ENCODE measurements at regions not wholly inside any gene's neighbourhood (a gene's known extent, or its start where the extent isn't known, plus 50 kb on each side); places are given as distances from the start of the nearest gene placed in this dataset.

DNA sequence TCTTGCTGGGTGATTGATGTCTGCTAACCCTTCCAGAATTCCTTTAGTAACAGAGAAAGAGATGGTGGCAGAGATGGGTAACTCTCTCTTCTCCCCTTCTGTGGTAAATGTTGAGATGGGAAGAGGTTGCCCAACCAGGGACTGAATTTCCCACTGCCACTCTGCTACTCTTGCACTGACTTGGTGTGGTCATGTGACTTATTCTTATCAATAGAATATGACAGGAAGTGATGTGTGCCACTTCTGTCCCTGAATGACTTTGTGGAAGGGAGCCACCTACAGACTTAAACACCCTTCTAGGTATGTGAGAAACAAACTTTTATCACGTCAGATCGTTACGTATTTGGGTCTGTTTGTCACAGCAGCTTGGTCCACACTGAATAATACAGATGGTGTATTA, 132.9 kb downstream of the ZNF621 start (continued):
- no peak for TF ChIP-seq PYGO2 (tag; IDR thresholded peaks at IDR 0.05)
- no peak for TF ChIP-seq TCFL5 (CRISPR knock-in tag; conservative IDR thresholded peaks at IDR 0.05)
- TF ChIP-seq GABPA (tag; conservative IDR thresholded peaks at IDR 0.05; ENCODE audit: low read depth), result peak; percentile 27; the same call in 1 of the 2 replicates
- no peak for TF ChIP-seq BCL6 (CRISPR knock-in tag; IDR thresholded peaks at IDR 0.05)
- TF ChIP-seq SIRT6 (IDR thresholded peaks at IDR 0.05; ENCODE audit: low read depth, low read length), result no peak
- TF ChIP-seq DACH1 (IDR thresholded peaks at IDR 0.05; ENCODE audit: partially characterized antibody), result no peak
- no peak for TF ChIP-seq SMARCC2 (IDR thresholded peaks at IDR 0.05; ENCODE audit: low read depth)
- TF ChIP-seq, protein P1, sequence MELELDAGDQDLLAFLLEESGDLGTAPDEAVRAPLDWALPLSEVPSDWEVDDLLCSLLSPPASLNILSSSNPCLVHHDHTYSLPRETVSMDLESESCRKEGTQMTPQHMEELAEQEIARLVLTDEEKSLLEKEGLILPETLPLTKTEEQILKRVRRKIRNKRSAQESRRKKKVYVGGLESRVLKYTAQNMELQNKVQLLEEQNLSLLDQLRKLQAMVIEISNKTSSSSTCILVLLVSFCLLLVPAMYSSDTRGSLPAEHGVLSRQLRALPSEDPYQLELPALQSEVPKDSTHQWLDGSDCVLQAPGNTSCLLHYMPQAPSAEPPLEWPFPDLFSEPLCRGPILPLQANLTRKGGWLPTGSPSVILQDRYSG (tag; conservative IDR thresholded peaks at IDR 0.05; ENCODE audit: low read depth), result no peak
- TF ChIP-seq ZNF224 (CRISPR knock-in tag; IDR thresholded peaks at IDR 0.05), result no peak
- TF ChIP-seq PHF8 (IDR thresholded peaks at IDR 0.05; ENCODE audit: borderline replicate concordance, low read length), result no peak
- TF ChIP-seq, protein P2, sequence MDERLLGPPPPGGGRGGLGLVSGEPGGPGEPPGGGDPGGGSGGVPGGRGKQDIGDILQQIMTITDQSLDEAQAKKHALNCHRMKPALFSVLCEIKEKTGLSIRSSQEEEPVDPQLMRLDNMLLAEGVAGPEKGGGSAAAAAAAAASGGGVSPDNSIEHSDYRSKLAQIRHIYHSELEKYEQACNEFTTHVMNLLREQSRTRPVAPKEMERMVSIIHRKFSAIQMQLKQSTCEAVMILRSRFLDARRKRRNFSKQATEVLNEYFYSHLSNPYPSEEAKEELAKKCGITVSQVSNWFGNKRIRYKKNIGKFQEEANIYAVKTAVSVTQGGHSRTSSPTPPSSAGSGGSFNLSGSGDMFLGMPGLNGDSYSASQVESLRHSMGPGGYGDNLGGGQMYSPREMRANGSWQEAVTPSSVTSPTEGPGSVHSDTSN (CRISPR knock-in tag; IDR thresholded peaks at IDR 0.05; ENCODE audit: low read depth), result no peak
- TF ChIP-seq, protein P2 (tag; conservative IDR thresholded peaks at IDR 0.05; ENCODE audit: low read depth), result no peak
- TF ChIP-seq ZNF133 (CRISPR knock-in tag; IDR thresholded peaks at IDR 0.05), result no peak
- no peak for TF ChIP-seq CBX8 (IDR thresholded peaks at IDR 0.05; ENCODE audit: borderline replicate concordance, extremely low read depth, low read depth, low read length, poor library complexity, severe bottlenecking)
- no peak for TF ChIP-seq CHD2 (IDR thresholded peaks at IDR 0.05; ENCODE audit: low read depth, low read length)
- TF ChIP-seq, protein P3, sequence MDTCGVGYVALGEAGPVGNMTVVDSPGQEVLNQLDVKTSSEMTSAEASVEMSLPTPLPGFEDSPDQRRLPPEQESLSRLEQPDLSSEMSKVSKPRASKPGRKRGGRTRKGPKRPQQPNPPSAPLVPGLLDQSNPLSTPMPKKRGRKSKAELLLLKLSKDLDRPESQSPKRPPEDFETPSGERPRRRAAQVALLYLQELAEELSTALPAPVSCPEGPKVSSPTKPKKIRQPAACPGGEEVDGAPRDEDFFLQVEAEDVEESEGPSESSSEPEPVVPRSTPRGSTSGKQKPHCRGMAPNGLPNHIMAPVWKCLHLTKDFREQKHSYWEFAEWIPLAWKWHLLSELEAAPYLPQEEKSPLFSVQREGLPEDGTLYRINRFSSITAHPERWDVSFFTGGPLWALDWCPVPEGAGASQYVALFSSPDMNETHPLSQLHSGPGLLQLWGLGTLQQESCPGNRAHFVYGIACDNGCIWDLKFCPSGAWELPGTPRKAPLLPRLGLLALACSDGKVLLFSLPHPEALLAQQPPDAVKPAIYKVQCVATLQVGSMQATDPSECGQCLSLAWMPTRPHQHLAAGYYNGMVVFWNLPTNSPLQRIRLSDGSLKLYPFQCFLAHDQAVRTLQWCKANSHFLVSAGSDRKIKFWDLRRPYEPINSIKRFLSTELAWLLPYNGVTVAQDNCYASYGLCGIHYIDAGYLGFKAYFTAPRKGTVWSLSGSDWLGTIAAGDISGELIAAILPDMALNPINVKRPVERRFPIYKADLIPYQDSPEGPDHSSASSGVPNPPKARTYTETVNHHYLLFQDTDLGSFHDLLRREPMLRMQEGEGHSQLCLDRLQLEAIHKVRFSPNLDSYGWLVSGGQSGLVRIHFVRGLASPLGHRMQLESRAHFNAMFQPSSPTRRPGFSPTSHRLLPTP (IDR thresholded peaks at IDR 0.05; ENCODE audit: borderline replicate concordance, extremely low read depth, insufficient read length), result no peak
- TF ChIP-seq, protein P4, sequence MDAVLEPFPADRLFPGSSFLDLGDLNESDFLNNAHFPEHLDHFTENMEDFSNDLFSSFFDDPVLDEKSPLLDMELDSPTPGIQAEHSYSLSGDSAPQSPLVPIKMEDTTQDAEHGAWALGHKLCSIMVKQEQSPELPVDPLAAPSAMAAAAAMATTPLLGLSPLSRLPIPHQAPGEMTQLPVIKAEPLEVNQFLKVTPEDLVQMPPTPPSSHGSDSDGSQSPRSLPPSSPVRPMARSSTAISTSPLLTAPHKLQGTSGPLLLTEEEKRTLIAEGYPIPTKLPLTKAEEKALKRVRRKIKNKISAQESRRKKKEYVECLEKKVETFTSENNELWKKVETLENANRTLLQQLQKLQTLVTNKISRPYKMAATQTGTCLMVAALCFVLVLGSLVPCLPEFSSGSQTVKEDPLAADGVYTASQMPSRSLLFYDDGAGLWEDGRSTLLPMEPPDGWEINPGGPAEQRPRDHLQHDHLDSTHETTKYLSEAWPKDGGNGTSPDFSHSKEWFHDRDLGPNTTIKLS (IDR thresholded peaks at IDR 0.05; ENCODE audit: borderline replicate concordance, low read depth), result no peak
- TF ChIP-seq, protein P5, sequence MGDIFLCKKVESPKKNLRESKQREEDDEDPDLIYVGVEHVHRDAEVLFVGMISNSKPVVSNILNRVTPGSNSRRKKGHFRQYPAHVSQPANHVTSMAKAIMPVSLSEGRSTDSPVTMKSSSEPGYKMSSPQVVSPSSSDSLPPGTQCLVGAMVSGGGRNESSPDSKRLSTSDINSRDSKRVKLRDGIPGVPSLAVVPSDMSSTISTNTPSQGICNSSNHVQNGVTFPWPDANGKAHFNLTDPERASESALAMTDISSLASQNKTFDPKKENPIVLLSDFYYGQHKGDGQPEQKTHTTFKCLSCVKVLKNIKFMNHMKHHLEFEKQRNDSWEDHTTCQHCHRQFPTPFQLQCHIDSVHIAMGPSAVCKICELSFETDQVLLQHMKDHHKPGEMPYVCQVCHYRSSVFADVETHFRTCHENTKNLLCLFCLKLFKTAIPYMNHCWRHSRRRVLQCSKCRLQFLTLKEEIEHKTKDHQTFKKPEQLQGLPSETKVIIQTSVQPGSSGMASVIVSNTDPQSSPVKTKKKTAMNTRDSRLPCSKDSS (IDR thresholded peaks at IDR 0.05; ENCODE audit: low read depth, partially characterized antibody), result no peak
- no peak for TF ChIP-seq COPS2 (conservative IDR thresholded peaks at IDR 0.05)
